Left lung (tissue), 4 donors: ENCODE measurements at regions not wholly inside any gene's neighbourhood (a gene's known extent, or its start where the extent isn't known, plus 50 kb on each side); places are given as distances from the start of the nearest gene placed in this dataset.

ENCODE experiments used
- ATAC-seq: fragments of 200-7000 bp; cut with Tn5 transposase; one replicate; pipeline ENCODE4 v1.9.1; 2020; ENCODE audit warnings: moderate library complexity
- DNase-seq, 4 donors: peaks; one replicate each; pipeline ENCODE4 v3.0.0-alpha.2; 2013 to 2020
- H3K27ac ChIP-seq, 2 donors: fragments of 200-600 bp; sonication (generic) in 1 of 2; one replicate each; pipeline versions ENCODE4 v1.5.0 to v1.8.0; 2020 to 2021
- H3K27me3 ChIP-seq, 2 donors: fragments of 200-600 bp; sonication (generic) in 1 of 2; one replicate each; pipeline versions ENCODE4 v1.5.0 to v1.8.0; 2020 to 2021
- H3K36me3 ChIP-seq, 2 donors: fragments of 200-600 bp; sonication (generic) in 1 of 2; one replicate each; pipeline versions ENCODE4 v1.5.0 to v1.8.0; 2020 to 2021
- H3K4me1 ChIP-seq, 2 donors: fragments of 200-600 bp; one replicate each; pipeline ENCODE4 v1.8.0; 2021
- H3K4me3 ChIP-seq, 2 donors: fragments of 200-600 bp; sonication (generic) in 1 of 2; one replicate each; pipeline versions ENCODE4 v1.5.0 to v1.8.0; 2020 to 2021; ENCODE audit warnings: mild to moderate bottlenecking in 1 of 2
- H3K9me3 ChIP-seq, 2 donors: fragments of 200-600 bp; sonication (generic) in 1 of 2; one replicate each; pipeline versions ENCODE4 v1.5.0 to v1.8.0; 2020 to 2021
- intact Hi-C, 2 donors: fragments of 100-400 bp; cut with DNase I; formaldehyde crosslinking; loops; one replicate each; pipeline versions ENCODE4 v1.11.2 to v1.14.2; 2022
- TF ChIP-seq, protein P1 (sequence below), 2 donors: fragments of 200-600 bp; sonication (generic) in 1 of 2; IDR thresholded peaks; one replicate each; pipeline versions ENCODE4 v1.5.0 to v1.8.0; 2021; ENCODE audit warnings: antibody characterized with exemption in 2 of 2
- donor health status: DM: no; HTN: yes; CAD: no.
- donor health status: DM: no; HTN: no; CAD: no.

DNA sequence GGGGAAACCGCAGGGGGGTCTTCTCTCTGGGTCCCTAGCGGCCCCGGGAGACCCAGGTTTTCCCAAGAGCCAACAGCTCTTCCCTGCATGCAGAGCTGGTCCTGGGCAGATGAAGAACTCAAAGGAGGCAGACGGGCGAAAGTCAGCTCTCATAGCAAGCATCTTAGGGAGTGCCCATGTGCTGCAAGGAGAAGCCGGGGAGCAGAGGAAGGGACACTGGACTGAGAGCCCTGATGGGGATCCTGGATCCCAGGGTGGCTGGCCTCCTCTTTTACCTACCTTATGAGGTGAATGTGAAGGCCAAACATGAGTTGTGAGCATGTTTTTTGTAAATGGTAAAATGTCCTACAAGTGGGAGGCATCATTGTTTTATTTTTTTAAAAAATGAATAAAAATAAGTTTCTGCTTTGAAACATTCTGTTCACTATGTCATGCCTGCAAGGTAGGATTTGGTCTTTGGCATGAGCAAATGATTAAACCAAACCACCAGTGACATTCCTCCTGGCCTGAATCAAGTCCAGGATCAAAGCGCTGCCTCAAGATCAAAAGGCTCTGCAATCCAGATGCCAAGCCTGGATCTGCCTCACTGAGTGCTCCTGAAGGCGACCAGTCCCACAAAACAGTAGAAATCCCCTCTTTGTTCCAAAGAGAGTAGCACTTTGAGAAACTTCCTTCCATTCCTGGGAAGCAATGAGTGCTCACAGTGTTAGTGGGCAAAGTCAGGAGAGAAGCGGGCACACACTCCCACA, 92.2 kb upstream of the SERP2 start:
- Histone ChIP-seq H3K36me3 (no peaks in the 10 kb centered on the region), H3K27ac (no peak overlapping the region), H3K9me3 (no peaks in the 10 kb centered on the region), H3K4me3 (no peak overlapping the region), H3K4me1 (no peaks in the 10 kb centered on the region), H3K27me3 (no peaks in the 10 kb centered on the region)
- intact Hi-C loops = no loop called here
- no peak for DNase-seq
- no peak for ATAC-seq
- TF ChIP-seq, protein P1, sequence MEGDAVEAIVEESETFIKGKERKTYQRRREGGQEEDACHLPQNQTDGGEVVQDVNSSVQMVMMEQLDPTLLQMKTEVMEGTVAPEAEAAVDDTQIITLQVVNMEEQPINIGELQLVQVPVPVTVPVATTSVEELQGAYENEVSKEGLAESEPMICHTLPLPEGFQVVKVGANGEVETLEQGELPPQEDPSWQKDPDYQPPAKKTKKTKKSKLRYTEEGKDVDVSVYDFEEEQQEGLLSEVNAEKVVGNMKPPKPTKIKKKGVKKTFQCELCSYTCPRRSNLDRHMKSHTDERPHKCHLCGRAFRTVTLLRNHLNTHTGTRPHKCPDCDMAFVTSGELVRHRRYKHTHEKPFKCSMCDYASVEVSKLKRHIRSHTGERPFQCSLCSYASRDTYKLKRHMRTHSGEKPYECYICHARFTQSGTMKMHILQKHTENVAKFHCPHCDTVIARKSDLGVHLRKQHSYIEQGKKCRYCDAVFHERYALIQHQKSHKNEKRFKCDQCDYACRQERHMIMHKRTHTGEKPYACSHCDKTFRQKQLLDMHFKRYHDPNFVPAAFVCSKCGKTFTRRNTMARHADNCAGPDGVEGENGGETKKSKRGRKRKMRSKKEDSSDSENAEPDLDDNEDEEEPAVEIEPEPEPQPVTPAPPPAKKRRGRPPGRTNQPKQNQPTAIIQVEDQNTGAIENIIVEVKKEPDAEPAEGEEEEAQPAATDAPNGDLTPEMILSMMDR (IDR thresholded peaks at IDR 0.05) = no peak

DNA sequence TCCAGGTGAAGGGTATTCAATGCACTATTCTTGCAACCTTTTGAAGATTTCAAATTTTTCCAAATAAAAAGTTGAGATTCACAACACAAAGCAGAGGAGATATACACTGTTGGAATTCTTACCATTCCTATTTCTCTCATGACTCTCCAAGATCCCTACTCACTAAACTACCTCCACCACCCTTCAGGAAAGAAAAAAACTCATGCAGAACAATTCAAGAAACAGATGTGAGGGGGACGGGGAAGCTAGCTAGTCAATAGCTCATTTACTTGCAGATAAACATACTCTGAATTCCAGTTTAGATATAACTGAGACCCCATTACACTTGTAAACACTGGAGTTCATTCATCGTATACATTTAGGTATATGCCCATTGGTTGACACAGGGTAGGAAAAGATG, 90.0 kb upstream of the SERP2 start:
- TF ChIP-seq, protein P1 (IDR thresholded peaks at IDR 0.05) = no peak
- no peak overlapping the region for H3K27ac ChIP-seq
- peaks cover 0 to 3% of the 10 kb centered on the region in 2 donors for H3K4me1 ChIP-seq
- ATAC-seq (no peak), DNase-seq (no peak)
- intact Hi-C loops = no loop called here
- H3K27me3 ChIP-seq = no peaks in the 10 kb centered on the region
- H3K4me3 ChIP-seq = no peak overlapping the region
- H3K36me3 ChIP-seq = no peaks in the 10 kb centered on the region
- no peaks in the 10 kb centered on the region for H3K9me3 ChIP-seq

DNA sequence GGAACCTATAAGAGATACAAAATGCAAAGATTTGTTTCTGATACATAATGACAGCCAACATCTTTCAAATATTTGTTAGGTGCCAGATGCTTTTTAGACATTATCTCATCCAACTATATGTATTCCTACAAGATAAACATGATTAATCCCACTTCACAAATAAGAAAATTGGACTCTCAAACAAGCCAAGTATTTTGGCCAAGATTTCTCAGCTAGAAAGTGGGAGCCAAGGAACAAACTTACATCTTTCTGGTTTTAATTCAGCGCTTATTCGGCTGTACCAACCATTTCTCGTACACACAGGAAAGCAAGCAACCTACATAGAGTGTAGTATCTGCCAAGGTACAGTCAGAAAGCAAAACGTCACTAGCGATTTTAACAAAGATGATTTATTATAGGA, 85.7 kb upstream of the SERP2 start:
- TF ChIP-seq, protein P1 (IDR thresholded peaks at IDR 0.05) = no peak
- Histone ChIP-seq H3K4me1 (peaks cover 0 to 9% of the 10 kb centered on the region in 2 donors), H3K27ac (no peak overlapping the region), H3K27me3 (no peaks in the 10 kb centered on the region), H3K9me3 (no peaks in the 10 kb centered on the region), H3K4me3 (no peak overlapping the region), H3K36me3 (no peaks in the 10 kb centered on the region)
- DNase-seq = no peak
- intact Hi-C loops = no loop called here
- ATAC-seq = no peak

DNA sequence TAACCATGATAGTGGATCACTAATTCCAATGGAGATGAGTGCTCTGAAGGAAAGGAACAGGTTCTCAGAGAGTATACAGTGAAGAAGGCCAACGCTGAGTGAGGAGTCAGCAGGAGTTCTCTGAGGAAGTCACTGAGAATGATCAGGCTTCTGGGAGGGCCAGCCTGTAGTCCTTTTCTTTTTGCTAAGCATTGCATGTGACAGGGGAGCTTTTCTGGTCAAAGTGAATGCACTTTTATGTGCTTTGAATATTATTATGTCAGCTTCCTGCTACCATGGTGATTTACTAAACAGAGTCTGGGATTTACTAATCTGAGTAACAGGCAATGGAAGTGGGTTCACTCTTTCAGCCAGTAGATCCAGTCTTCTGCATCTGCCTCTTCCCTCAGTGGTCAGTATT, 81.1 kb upstream of the SERP2 start:
- Histone ChIP-seq H3K27me3 (no peaks in the 10 kb centered on the region), H3K36me3 (no peaks in the 10 kb centered on the region), H3K4me3 (no peak overlapping the region), H3K4me1 (peaks cover 9 to 31% of the 10 kb centered on the region in 2 donors), H3K27ac (peak overlapping the region in 1 of 2 donors; percentile 82), H3K9me3 (no peaks in the 10 kb centered on the region)
- ATAC-seq (peak; percentile 44), DNase-seq (no peak)
- intact Hi-C loops = no loop called here
- TF ChIP-seq, protein P1 (IDR thresholded peaks at IDR 0.05) = no peak

DNA sequence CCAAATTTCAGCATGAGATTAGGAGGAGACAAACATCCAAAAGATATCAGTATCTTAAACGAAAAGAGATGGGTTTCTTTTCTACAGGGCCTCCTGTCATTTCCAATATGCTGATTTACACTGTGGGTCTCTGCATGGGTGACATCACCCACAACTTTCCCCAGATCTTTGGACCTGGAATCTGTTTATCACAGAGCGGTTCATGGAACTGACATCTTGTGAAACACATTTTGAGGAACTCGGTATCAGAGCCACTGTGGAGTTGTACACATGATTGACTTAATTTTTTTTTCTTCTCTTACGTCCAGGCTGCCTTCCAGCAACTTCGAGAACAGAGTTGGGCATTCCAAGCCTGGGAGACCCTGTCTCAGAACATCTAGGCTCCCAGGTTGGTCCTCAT, 80.2 kb upstream of the SERP2 start:
- intact Hi-C loops = no loop called here
- peak; percentile 20 for ATAC-seq
- H3K9me3 ChIP-seq = no peaks in the 10 kb centered on the region
- no peak overlapping the region for H3K4me3 ChIP-seq
- no peaks in the 10 kb centered on the region for H3K27me3 ChIP-seq
- DNase-seq = no peak
- TF ChIP-seq, protein P1 (IDR thresholded peaks at IDR 0.05) = no peak
- H3K27ac ChIP-seq = peak overlapping the region; percentile 11 to 82
- H3K36me3 ChIP-seq = no peaks in the 10 kb centered on the region
- H3K4me1 ChIP-seq = peaks cover 9 to 29% of the 10 kb centered on the region in 2 donors
